MM.1S (cell line): ENCODE measurements at regions not wholly inside any gene's neighbourhood (a gene's known extent, or its start where the extent isn't known, plus 50 kb on each side); places are given as distances from the start of the nearest gene placed in this dataset.

ENCODE experiments used
- DNase-seq: peaks from one replicate; pipeline ENCODE4 v3.0.0-alpha.2; 2015
- H2AFZ ChIP-seq: fragments of 300-600 bp; sonication (generic); 2 replicates; pipeline ENCODE4 v1.6.0; 2016; ENCODE audit warnings: antibody characterized with exemption, low read length
- H3F3A ChIP-seq: fragments of 300-600 bp; sonication (generic); 2 replicates; pipeline ENCODE4 v1.6.1; 2016; ENCODE audit warnings: mild to moderate bottlenecking, antibody characterized with exemption, low read length, moderate library complexity, mixed read lengths; ENCODE audit not compliant: insufficient read depth
- H3K27ac ChIP-seq: fragments of 300-600 bp; sonication (generic); 2 replicates; pipeline ENCODE4 v1.5.1; 2016; ENCODE audit warnings: mild to moderate bottlenecking, low read length
- H3K27me3 ChIP-seq: fragments of 300-600 bp; sonication (generic); replicated peaks from 2 replicates; pipeline ENCODE4 v1.6.0; 2016; ENCODE audit warnings: low read length; ENCODE audit not compliant: insufficient read depth
- H3K36me3 ChIP-seq: fragments of 300-600 bp; sonication (generic); replicated peaks from 2 replicates; pipeline ENCODE4 v1.6.1; 2016; ENCODE audit warnings: mild to moderate bottlenecking, low read length, mixed read lengths; ENCODE audit not compliant: insufficient read depth
- H3K4me1 ChIP-seq: fragments of 300-600 bp; sonication (generic); 2 replicates; pipeline ENCODE4 v1.6.1; 2016; ENCODE audit warnings: low read length, mixed read lengths
- H3K4me2 ChIP-seq: fragments of 300-600 bp; sonication (generic); 2 replicates; pipeline ENCODE4 v1.6.0; 2016; ENCODE audit warnings: low read depth, low read length
- H3K4me3 ChIP-seq: fragments of 300-600 bp; sonication (generic); 2 replicates; pipeline ENCODE4 v1.5.1; 2016; ENCODE audit warnings: low read length, mixed read lengths
- H3K79me2 ChIP-seq: fragments of 300-600 bp; sonication (generic); 2 replicates; pipeline ENCODE4 v1.6.1; 2016; ENCODE audit warnings: mixed run types, low read length, mixed read lengths
- H3K9ac ChIP-seq: fragments of 300-600 bp; sonication (generic); 2 replicates; pipeline ENCODE4 v1.6.1; 2016; ENCODE audit warnings: low read length, mixed read lengths
- H3K9me2 ChIP-seq: fragments of 300-600 bp; sonication (generic); replicated peaks from 2 replicates; pipeline ENCODE4 v1.6.1; 2016; ENCODE audit warnings: mild to moderate bottlenecking, low read length, mixed read lengths; ENCODE audit not compliant: insufficient read depth
- H3K9me3 ChIP-seq: fragments of 300-600 bp; sonication (generic); replicated peaks from 2 replicates; pipeline ENCODE4 v1.6.1; 2016; ENCODE audit warnings: mild to moderate bottlenecking, low read length, mixed read lengths; ENCODE audit not compliant: insufficient read depth
- H4K20me1 ChIP-seq: fragments of 300-600 bp; sonication (generic); 2 replicates; pipeline ENCODE4 v1.6.1; 2016; ENCODE audit warnings: mild to moderate bottlenecking, low read length, moderate library complexity, mixed read lengths; ENCODE audit not compliant: insufficient read depth
- EZH2 ChIP-seq: fragments of 300-600 bp; sonication (generic); optimal IDR thresholded peaks from 2 replicates; pipeline ENCODE3; 2017; ENCODE audit warnings: low read depth, mild to moderate bottlenecking, antibody characterized with exemption, low read length, mixed read lengths
- EZH2phosphoT487 ChIP-seq: fragments of 300-600 bp; sonication (generic); IDR thresholded peaks from 2 replicates; pipeline ENCODE4 v1.6.1; 2018; ENCODE audit warnings: antibody characterized with exemption, low read length
- TF ChIP-seq, protein P1 (sequence below): fragments of 300-600 bp; sonication (generic); IDR thresholded peaks from 2 replicates; pipeline ENCODE4 v1.5.1; 2016; ENCODE audit warnings: antibody characterized with exemption, low read length, mixed read lengths

DNA sequence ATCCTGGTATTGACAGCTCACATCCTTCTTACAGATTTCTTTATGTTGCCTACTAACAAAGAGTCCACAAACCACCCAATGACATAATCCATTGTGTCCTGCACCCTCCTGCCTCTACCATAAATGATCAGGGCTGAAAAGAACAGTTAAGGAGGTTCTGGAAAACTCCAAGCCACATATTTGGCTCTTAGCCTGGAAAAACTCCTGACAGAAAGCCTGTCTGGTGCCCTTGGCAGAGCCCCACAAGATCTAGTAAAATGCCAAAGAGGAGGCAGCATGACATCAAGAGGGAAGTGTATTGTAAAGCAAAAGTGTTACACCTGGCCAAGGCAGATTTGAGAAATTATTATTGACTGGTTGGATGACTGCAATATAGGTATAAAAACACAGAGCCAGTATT is 126.4 kb upstream of the VGLL2 start:
- no peaks in the 10 kb centered on the region for H3K27me3 ChIP-seq
- H3K27ac ChIP-seq = no peak overlapping the region
- DNase-seq = no peak
- H3K9me3 ChIP-seq = no peaks in the 10 kb centered on the region
- no peaks in the 10 kb centered on the region for H4K20me1 ChIP-seq
- H3K9me2 ChIP-seq = no peaks in the 10 kb centered on the region
- H3K4me1 ChIP-seq = peaks cover 17% of the 10 kb centered on the region
- no peaks in the 10 kb centered on the region for H3K79me2 ChIP-seq
- H3K4me3 ChIP-seq = no peak overlapping the region
- H3K9ac ChIP-seq = no peak overlapping the region
- no peak overlapping the region for H3K4me2 ChIP-seq
- no peaks in the 10 kb centered on the region for H3K36me3 ChIP-seq
- TF ChIP-seq, protein P1, sequence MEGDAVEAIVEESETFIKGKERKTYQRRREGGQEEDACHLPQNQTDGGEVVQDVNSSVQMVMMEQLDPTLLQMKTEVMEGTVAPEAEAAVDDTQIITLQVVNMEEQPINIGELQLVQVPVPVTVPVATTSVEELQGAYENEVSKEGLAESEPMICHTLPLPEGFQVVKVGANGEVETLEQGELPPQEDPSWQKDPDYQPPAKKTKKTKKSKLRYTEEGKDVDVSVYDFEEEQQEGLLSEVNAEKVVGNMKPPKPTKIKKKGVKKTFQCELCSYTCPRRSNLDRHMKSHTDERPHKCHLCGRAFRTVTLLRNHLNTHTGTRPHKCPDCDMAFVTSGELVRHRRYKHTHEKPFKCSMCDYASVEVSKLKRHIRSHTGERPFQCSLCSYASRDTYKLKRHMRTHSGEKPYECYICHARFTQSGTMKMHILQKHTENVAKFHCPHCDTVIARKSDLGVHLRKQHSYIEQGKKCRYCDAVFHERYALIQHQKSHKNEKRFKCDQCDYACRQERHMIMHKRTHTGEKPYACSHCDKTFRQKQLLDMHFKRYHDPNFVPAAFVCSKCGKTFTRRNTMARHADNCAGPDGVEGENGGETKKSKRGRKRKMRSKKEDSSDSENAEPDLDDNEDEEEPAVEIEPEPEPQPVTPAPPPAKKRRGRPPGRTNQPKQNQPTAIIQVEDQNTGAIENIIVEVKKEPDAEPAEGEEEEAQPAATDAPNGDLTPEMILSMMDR = no peak
- TF ChIP-seq EZH2 = no peak
- TF ChIP-seq EZH2phosphoT487 = no peak
- no peak overlapping the region for H2AFZ ChIP-seq
- no peaks in the 10 kb centered on the region for H3F3A ChIP-seq

DNA sequence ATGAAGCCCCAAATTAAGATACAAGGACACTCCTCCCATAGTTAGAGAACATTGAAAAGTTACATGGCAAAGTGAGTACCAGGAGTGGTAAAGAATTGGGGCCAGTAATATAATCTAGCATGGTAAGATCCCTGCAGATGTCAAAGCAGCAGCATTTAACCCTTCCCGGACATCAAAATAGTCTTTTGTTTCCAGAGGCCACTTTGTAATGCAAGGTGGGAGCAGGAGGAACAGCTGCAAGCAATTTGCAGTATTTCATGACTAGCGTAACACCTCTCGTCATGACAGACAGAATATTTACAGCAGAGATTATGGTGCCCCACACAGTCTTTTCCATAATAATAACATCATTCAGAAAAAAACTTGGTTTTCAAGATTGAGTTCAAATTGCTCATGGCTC is 123.2 kb upstream of the VGLL2 start:
- no peak overlapping the region for H3K4me3 ChIP-seq
- no peaks in the 10 kb centered on the region for H3K9me2 ChIP-seq
- no peaks in the 10 kb centered on the region for H3K27me3 ChIP-seq
- TF ChIP-seq EZH2phosphoT487 (no peak), EZH2 (no peak)
- TF ChIP-seq, protein P1 = no peak
- H3K9me3 ChIP-seq = no peaks in the 10 kb centered on the region
- peaks cover 17% of the 10 kb centered on the region for H3K4me1 ChIP-seq
- no peak overlapping the region for H3K27ac ChIP-seq
- DNase-seq = no peak
- H3K79me2 ChIP-seq = no peaks in the 10 kb centered on the region
- no peak overlapping the region for H2AFZ ChIP-seq
- no peaks in the 10 kb centered on the region for H3K36me3 ChIP-seq
- no peak overlapping the region for H3K4me2 ChIP-seq
- no peaks in the 10 kb centered on the region for H4K20me1 ChIP-seq
- no peaks in the 10 kb centered on the region for H3F3A ChIP-seq
- no peak overlapping the region for H3K9ac ChIP-seq

DNA sequence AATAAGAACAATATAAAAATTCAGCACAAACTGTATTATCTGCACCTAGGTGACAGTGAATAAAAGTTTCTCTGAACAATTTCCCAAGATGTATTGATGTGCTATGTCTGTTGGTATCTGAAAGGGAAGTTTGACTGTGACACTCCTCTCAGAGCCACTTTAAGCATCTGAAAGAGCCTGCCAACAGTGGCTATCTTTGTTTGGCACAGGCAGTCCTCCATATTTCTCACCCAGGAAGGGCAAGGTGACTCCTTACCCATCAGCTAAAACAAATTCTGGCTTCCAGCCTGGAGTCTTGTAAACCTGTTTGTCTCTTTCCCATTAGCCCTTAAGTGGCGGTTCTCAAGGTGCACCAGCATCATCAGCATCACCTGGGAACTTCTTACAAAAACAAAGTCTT is 122.4 kb upstream of the VGLL2 start:
- Histone ChIP-seq H3K9me2 (no peaks in the 10 kb centered on the region), H3K27me3 (no peaks in the 10 kb centered on the region), H3K9ac (no peak overlapping the region), H3K36me3 (no peaks in the 10 kb centered on the region), H3K9me3 (no peaks in the 10 kb centered on the region), H2AFZ (no peak overlapping the region), H3K27ac (no peak overlapping the region), H3K4me2 (no peak overlapping the region), H3K79me2 (no peaks in the 10 kb centered on the region), H3K4me3 (no peak overlapping the region), H4K20me1 (no peaks in the 10 kb centered on the region), H3K4me1 (peaks cover 17% of the 10 kb centered on the region), H3F3A (no peaks in the 10 kb centered on the region)
- no peak for TF ChIP-seq EZH2
- TF ChIP-seq EZH2phosphoT487 = no peak
- TF ChIP-seq, protein P1 = no peak
- no peak for DNase-seq
